Upper lobe of left lung (tissue), 4 donors: ENCODE measurements at regions not wholly inside any gene's neighbourhood (a gene's known extent, or its start where the extent isn't known, plus 50 kb on each side); places are given as distances from the start of the nearest gene placed in this dataset.

Experiments
- POLR2AphosphoS5 ChIP-seq, 2 donors: sonication (generic); formaldehyde crosslinking; IDR thresholded peaks; one replicate each; pipeline ENCODE4 v1.5.1; 2017; ENCODE audit warnings: antibody characterized with exemption in 2 of 2
- TF ChIP-seq, protein P1 (sequence below), 6 experiments: fragments of 450-650 bp in 4 of 6; fragments of 200-600 bp in 2 of 6; sonication (generic) in 2 of 6; IDR thresholded peaks; one replicate each; pipeline ENCODE4 v1.5.1; 2016 to 2019; ENCODE audit warnings: antibody characterized with exemption in 6 of 6

DNA sequence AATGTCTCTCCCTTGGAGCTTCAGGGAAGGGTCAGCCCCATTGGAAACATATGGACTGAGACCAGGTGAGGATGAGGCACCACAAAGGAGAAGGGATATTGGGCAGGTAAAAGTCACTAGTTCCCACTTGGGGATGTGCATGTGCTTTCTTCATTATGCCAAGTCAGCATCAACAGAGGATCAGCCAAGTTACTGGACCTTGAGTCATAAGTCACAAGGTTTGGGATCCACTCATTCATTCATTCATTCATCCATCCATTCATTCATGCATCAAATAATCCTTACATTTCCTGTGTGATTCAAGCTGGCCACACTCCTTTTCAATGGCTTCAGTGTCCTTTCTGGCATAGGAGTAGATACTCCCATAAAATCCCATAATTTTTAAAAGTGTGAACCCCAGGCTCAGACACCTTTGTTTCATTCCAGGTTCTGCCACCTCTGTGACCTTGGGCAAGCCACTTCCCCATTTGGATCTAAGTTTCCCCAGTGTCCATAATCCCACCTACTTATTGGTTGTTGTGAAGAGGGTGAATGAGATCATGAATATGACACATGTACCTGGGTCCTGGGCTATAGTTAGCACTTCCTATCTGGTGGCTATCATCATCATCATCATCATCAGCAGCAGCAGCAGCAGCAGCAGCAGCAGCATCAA, 162.1 kb upstream of the LHX5 start:
- TF ChIP-seq, protein P1, sequence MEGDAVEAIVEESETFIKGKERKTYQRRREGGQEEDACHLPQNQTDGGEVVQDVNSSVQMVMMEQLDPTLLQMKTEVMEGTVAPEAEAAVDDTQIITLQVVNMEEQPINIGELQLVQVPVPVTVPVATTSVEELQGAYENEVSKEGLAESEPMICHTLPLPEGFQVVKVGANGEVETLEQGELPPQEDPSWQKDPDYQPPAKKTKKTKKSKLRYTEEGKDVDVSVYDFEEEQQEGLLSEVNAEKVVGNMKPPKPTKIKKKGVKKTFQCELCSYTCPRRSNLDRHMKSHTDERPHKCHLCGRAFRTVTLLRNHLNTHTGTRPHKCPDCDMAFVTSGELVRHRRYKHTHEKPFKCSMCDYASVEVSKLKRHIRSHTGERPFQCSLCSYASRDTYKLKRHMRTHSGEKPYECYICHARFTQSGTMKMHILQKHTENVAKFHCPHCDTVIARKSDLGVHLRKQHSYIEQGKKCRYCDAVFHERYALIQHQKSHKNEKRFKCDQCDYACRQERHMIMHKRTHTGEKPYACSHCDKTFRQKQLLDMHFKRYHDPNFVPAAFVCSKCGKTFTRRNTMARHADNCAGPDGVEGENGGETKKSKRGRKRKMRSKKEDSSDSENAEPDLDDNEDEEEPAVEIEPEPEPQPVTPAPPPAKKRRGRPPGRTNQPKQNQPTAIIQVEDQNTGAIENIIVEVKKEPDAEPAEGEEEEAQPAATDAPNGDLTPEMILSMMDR (IDR thresholded peaks at IDR 0.05), result no peak
- no peak for TF ChIP-seq POLR2AphosphoS5 (IDR thresholded peaks at IDR 0.05)
